Heart right ventricle (tissue), 16 donors: ENCODE measurements at regions not wholly inside any gene's neighbourhood (a gene's known extent, or its start where the extent isn't known, plus 50 kb on each side); places are given as distances from the start of the nearest gene placed in this dataset.
A peak's percentile ranks its signal among the peaks of the same experiment; 100 is the strongest.
"Not testable (repeated sequence)": the region's sequence is repeated elsewhere in the genome, so short reads cannot be mapped to it uniquely, and the experiment has no call there.

Source experiments
- ATAC-seq, 8 donors: fragments of 200-7000 bp; cut with Tn5 transposase; one replicate each; pipeline ENCODE4 v1.9.1; 2020; ENCODE audit warnings: mild to moderate bottlenecking in 8 of 8, moderate library complexity in 8 of 8, moderate number of reproducible peaks in 1 of 8
- DNase-seq, 2 donors: peaks; one replicate each; pipeline ENCODE4 v3.0.0-alpha.2; 2020
- H3K27ac ChIP-seq, 10 donors: fragments of 200-600 bp; sonication (generic) in 2 of 10; one replicate each; pipeline versions ENCODE4 v1.5.0 to v1.8.0; 2020 to 2022; ENCODE audit warnings: mild to moderate bottlenecking in 3 of 10
- H3K27me3 ChIP-seq, 7 donors: fragments of 200-600 bp; one replicate each; pipeline ENCODE4 v1.8.0; 2021 to 2022; ENCODE audit warnings: mild to moderate bottlenecking in 2 of 7
- H3K36me3 ChIP-seq, 9 donors: fragments of 200-600 bp; sonication (generic) in 1 of 9; one replicate each; pipeline versions ENCODE4 v1.5.0 to v1.8.0; 2020 to 2022; ENCODE audit warnings: mild to moderate bottlenecking in 2 of 9
- H3K4me1 ChIP-seq, 9 donors: fragments of 200-600 bp; sonication (generic) in 1 of 9; one replicate each; pipeline versions ENCODE4 v1.5.0 to v1.8.0; 2020 to 2022; ENCODE audit warnings: mild to moderate bottlenecking in 4 of 9
- H3K4me3 ChIP-seq, 10 donors: fragments of 200-600 bp; sonication (generic) in 2 of 10; one replicate each; pipeline versions ENCODE4 v1.5.0 to v1.8.0; 2020 to 2022; ENCODE audit warnings: mild to moderate bottlenecking in 7 of 10, moderate library complexity in 2 of 10
- H3K9me3 ChIP-seq, 11 donors: fragments of 200-600 bp in 10 of 11; sonication (generic) in 2 of 11; one replicate each; pipeline versions ENCODE4 v1.5.0 to v1.8.0; 2013 to 2022; ENCODE audit warnings: mild to moderate bottlenecking in 2 of 11, control low read depth in 1 of 11, moderate library complexity in 1 of 11
- CTCF ChIP-seq, 9 donors: fragments of 200-600 bp; sonication (generic) in 2 of 9; IDR thresholded peaks; one replicate each; pipeline versions ENCODE4 v1.5.0 to v1.8.0; 2021 to 2022; ENCODE audit warnings: antibody characterized with exemption in 9 of 9, mild to moderate bottlenecking in 5 of 9, moderate library complexity in 1 of 9
- WGBS, 2 donors: extraction: QIAGEN DNeasy Blood & Tissue Kit; methylation state at CpG; one replicate each; pipeline ENCODE4 v1.1.7; 2013; ENCODE audit warnings: inconsistent platforms in 1 of 2; 5-methylcytosine and 5-hydroxymethylcytosine counted together
- intact Hi-C, 10 donors: fragments of 100-400 bp; cut with DNase I; formaldehyde crosslinking; loops; one replicate each; pipeline versions ENCODE4 v1.11.1 to v1.14.2; 2022
- donor health status: Arrhythmogenic right ventricular cardiomyopathy.
- donor health status: ischemic (EF 13 %, LVEDD 7.1; RV severe dilation, severe dysfunction).
- donor health status: healthy with polysubstance abuse.
- donor health status: DM: no; HTN: yes; CAD: no.
- donor health status: DM: no; HTN: no; CAD: no.
- donor health status: ischemic (EF 25% LVEDD 6.9; RV normal size, moderate dysfunction).
- donor health status: ischemic (EF 25% LVEDD 5.7; RV mildly dilated, moderate dysfunction).
- donor health status: healthy.
- donor health status: DM: yes; HTN: yes; CAD: no.
- donor health status: Ischemic cardiomyopathy.
- donor health status: ischemic (EF 35%, LVEDD 5.7; RV mildly dilated, moderate dysfunction).
- donor health status: nonischemic (EF 11% LVEDD 7.7; RV severe dilation, severe dysfunction).
- donor health status: DM: yes; HTN: yes; CAD: no.
- donor health status: PGD.
- donor health status: ischemic (EF 29% LVEDD 5.4; RV normal size, mild dysfunction).
- donor health status: nonischemic (EF 23%, LVEDD 6.1; RV moderate dilation, normal function).

GRCh38 chr7:84924353-84924752, 262.5 kb downstream of the SEMA3D start:
- intact Hi-C loops: loop anchor here in 1 of 10 donors (10.0 kb wide), 1 partner anchor 80 kb away; no protein-coding TSS in a partner anchor
- DNase-seq (no peak), ATAC-seq (no peak)
- peaks cover 0 to 18% (median 7%) of the 10 kb centered on the region in 11 donors for H3K9me3 ChIP-seq
- no peaks in the 10 kb centered on the region for H3K27me3 ChIP-seq
- no peak overlapping the region for H3K27ac ChIP-seq
- no peak for TF ChIP-seq CTCF (IDR thresholded peaks at IDR 0.05)
- H3K4me1 ChIP-seq: peaks cover 0 to 3% (median 0%) of the 10 kb centered on the region in 9 donors
- WGBS, 2 donors: 87 to 90% methylated on average over 3 of the region's 3 CpGs
- no peak overlapping the region for H3K4me3 ChIP-seq
- H3K36me3 ChIP-seq: no peaks in the 10 kb centered on the region

- peak in 2 of 8 donors; percentile 27 to 37 for ATAC-seq
- no peak for TF ChIP-seq CTCF (IDR thresholded peaks at IDR 0.05)
- WGBS, 2 donors: 60 to 65% methylated on average over 1 of the region's 1 CpG
Measured at GRCh38 chr7:84923348-84923747, 263.5 kb downstream of the SEMA3D start.

GRCh38 chr7:84921154-84921553, 265.7 kb downstream of the SEMA3D start:
- H3K4me1 ChIP-seq: peaks cover 0 to 3% (median 0%) of the 10 kb centered on the region in 9 donors
- no peak overlapping the region for H3K4me3 ChIP-seq
- DNase-seq (no peak), ATAC-seq (no peak)
- intact Hi-C loops: loop anchor here in 1 of 10 donors (10.0 kb wide), 1 partner anchor 84 kb away; no protein-coding TSS in a partner anchor
- H3K36me3 ChIP-seq: no peaks in the 10 kb centered on the region
- H3K27ac ChIP-seq: no peak overlapping the region
- WGBS, 2 donors: 85 to 90% methylated on average over 2 of the region's 2 CpGs
- TF ChIP-seq CTCF (IDR thresholded peaks at IDR 0.05): no peak
- peaks cover 0 to 21% (median 7%) of the 10 kb centered on the region in 11 donors for H3K9me3 ChIP-seq
- H3K27me3 ChIP-seq: no peaks in the 10 kb centered on the region

More at GRCh38 chr7:84923348-84923747, 263.5 kb downstream of the SEMA3D start:
- DNase-seq: no peak
- H3K9me3 ChIP-seq: peaks cover 0 to 21% (median 7%) of the 10 kb centered on the region in 11 donors
- no peak overlapping the region for H3K27ac ChIP-seq
- H3K4me3 ChIP-seq: no peak overlapping the region
- no peaks in the 10 kb centered on the region for H3K36me3 ChIP-seq
- H3K4me1 ChIP-seq: peaks cover 0 to 3% (median 0%) of the 10 kb centered on the region in 9 donors
- intact Hi-C loops: loop anchor here in 1 of 10 donors (10.0 kb wide), 1 partner anchor 81 kb away; no protein-coding TSS in a partner anchor
- no peaks in the 10 kb centered on the region for H3K27me3 ChIP-seq

DNA sequence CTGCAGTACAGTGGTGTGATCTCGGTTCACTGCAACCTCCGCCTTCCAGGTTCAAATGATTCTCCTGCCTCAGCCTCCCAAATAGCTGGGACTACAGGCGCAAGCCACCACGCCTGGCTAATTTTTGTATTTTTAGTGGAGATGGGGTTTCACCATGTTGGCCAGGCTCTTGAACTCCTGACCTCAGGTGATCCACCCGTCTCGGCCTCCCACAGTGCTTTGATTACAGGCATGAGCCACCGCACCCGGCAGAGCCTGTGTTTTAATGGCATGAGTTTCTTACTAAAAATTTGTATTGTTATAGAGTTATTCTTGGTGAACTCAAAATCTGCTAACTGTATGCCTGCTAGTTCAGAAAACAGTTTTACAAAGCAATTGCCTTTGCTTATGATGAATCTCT, 269.9 kb downstream of the SEMA3D start:
- H3K36me3 ChIP-seq, H3K4me1 ChIP-seq, H3K4me3 ChIP-seq, DNase-seq, ATAC-seq, H3K27me3 ChIP-seq, H3K27ac ChIP-seq: not testable (repeated sequence)
- WGBS, 2 donors: 94 to 97% methylated on average over 8 of the region's 8 CpGs
- H3K9me3 ChIP-seq: peaks cover 0 to 21% (median 7%) of the 10 kb centered on the region in 11 donors
- intact Hi-C loops: loop anchor here in 1 of 10 donors (10.0 kb wide), 1 partner anchor 98 kb away; no protein-coding TSS in a partner anchor

GRCh38 chr7:84916161-84916560, 270.7 kb downstream of the SEMA3D start:
- H3K27me3 ChIP-seq: no peaks in the 10 kb centered on the region
- no peak overlapping the region for H3K4me3 ChIP-seq
- ATAC-seq (no peak), DNase-seq (no peak)
- no peak overlapping the region for H3K27ac ChIP-seq
- intact Hi-C loops: loop anchor here in 1 of 10 donors (10.0 kb wide), 1 partner anchor 99 kb away; no protein-coding TSS in a partner anchor
- H3K4me1 ChIP-seq: no peaks in the 10 kb centered on the region
- peaks cover 0 to 21% (median 7%) of the 10 kb centered on the region in 11 donors for H3K9me3 ChIP-seq
- no peaks in the 10 kb centered on the region for H3K36me3 ChIP-seq
- 64 to 78% methylated on average over 3 of the region's 3 CpGs for WGBS, 2 donors
- TF ChIP-seq CTCF (IDR thresholded peaks at IDR 0.05): no peak
